SKM-1 (cell line): ENCODE measurements at regions not wholly inside any gene's neighbourhood (a gene's known extent, or its start where the extent isn't known, plus 50 kb on each side); places are given as distances from the start of the nearest gene placed in this dataset.

Source experiments
- DNase-seq: peaks from one replicate; lab custom pipeline; 2025; ENCODE audit not compliant: unreplicated experiment; lab: John Stamatoyannopoulos, UW

DNA sequence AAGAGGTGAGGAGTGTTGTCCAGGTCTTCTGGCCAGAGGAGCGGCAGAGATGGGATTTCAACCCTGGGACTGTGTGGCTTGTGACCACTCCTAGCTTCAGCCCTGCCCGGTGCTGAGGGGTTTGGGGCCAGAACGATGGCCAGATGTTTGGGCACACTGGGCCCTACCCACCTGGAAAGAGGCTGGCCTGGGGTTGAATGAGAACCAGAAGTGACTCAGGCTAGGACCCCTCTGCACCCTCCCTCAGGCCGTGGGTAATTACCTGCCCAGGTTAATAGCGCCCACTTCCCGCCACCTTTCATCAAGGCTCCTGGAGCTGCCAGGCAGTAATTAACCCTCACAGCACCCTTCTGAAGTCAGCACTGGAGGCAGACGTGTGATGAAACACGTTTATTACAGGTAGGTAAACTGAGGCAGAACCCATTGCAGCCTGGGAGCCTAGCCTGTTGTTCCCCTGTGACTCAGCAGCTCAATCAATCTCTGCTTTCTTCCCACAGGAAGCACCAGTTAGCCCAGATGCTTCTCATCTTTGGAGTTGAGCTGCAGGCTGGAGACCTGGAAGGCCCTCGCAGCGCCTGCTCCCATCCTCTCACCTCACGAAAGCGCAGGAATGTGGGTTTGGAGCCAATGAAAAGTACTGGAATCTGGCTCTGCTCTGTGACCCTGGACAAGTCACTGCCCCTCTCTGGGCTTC is 120.8 kb downstream of the CEBPB start:
- no peak for DNase-seq

DNA sequence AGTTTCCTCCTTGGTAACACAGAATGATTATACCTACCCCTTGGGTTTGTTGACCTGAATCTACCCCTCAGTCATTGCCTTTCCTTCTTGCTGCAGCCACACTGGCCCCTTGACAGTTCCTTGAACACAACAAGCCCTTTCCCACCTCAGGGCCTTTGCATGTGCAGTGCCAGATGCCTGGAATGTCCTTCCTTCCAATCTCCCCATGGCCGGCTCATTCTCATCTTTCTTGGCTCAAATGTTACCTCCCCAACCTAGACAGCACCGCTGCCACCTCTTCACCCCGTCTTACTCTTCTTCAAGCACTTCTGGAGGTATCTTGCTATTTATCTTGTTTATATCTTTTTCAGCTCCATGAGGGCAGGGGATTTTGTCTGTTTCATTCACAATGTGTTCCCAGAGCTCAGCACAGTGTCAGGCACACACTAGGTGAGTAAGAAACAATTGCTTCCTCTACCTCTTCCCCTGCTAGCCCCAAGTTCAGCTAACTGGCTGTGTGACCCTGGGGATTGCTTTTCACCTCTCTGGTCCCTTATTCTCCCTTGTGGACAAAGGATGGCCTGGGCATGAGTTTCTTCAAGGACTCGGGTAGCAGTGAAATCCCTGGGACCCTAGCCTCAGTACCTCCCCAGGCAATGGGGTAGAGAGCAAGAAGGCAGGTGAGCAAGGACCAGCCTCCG is 121.5 kb downstream of the CEBPB start:
- DNase-seq = no peak

DNA sequence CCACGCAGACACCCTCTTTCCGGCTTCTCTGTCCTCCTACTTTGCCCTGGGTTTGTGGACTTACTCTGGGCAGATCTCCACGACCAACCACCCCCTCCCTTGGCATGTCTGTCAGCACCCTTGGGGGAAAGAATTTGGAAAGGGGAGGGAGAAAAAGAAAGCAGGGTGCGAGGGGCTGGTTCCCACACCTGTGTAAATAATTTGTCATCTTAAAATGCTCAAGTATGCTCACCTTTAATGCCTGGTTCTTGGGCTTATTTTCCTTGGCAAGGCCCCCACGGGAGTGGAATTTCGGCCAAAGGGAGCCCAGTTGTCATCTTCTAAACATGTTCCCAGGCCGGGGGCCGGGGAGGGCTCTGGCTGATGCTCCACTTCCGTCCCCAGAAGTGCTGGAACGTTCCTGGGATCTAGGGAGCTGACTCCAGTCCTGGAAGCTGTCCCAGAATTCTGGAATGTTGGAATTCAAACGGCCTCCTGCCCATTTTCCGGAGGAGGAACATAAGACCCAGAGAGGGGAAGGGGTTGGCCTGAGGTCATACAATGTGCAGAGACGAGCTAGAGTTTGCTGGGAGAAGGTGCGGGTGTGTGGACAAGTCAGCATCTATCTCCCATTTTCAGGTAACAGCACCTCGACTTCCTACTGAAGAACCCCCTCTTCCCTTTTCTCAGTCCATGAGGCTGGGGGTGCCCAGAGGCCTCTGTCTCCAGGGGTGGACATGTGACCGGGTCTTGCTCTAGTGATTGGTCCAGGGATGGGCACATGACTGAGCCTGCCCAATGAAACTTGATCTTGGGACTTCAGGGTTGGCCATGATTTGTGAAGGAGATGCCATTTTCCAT is 122.3 kb downstream of the CEBPB start:
- DNase-seq = no peak

DNA sequence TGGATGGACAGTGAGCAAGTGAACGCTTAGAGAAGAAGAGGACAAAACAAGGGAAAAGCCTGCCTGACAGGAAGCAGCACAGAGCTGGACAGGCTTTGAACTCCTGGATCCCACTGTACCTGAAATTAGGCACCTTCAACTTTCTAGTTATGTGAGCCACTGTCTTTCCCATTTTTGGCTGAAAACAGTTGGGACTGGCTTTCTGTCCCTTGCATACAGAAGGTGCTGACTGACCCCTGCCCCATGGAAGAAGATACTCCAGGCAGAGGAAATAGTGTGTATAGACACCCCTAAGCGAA is 122.8 kb downstream of the CEBPB start:
- no peak for DNase-seq

DNA sequence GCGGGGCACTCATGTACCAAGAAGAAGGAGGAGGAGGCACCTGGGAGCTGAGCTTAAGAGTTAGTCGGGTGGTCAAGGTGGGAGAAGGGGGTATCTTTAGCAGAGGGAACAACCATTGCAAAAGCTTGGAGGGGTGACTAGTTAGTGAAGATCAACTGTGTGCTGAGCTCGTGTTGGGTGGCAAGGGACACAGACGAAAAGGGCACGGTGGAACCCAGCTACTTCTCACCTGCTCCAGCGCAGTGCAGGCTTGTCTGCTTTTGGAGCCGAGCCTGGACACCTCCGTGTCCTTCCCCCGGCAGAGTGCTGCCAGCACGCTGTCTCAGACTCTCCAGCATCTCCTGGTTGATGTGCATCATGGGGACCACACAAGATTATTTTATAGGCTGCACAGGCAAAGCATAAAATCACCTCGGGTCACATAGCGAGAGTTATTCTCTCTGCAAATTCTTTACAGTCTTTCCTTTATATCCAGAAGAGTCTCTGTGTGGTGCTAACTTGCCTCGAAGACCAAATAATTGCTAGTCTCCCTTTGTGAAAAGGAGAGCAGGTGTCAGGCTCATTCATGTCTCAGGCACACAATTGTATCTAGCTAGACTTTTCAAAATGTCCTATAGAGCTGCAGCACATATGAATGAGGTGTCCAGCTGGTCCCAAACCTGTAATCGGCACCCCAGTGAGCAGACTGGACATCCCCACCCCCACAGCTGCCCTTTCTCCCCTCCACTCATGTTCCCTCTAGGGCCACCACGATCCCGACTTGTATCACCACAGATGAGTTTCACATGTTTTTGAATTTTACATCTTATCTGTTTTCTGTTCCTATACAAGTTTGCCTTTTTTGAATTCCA is 123.4 kb downstream of the CEBPB start:
- DNase-seq = no peak

DNA sequence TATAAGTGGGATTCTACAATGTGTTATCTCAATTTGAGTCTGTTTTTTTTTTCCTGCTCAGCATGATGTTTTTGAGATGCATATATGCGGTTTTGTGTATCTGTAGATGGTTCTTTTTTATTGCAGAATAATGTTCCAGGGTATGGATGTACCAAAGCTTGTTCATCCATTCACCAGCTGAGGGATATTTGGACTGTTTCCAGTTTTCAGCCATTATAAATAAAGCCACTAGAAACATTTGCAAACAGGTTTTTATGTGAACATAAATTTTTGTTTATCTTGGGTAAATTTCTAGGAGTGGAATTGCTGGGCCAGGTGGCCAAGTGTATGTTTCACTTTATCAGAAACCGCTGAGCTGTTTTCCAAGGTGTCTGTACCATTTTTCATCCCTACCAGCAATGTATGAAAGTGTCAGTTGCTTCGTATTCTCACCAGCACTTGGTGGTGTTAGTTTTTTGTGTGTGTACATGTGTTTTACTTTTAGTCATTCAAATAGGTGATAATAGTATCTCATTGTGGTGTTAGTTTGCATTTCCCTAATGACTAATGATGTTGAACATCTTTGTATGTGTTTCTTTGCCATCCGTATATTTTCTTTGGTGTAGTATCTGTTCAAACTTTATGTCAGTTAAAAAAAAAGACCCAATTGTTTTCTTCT is 124.2 kb downstream of the CEBPB start:
- DNase-seq = no peak

DNA sequence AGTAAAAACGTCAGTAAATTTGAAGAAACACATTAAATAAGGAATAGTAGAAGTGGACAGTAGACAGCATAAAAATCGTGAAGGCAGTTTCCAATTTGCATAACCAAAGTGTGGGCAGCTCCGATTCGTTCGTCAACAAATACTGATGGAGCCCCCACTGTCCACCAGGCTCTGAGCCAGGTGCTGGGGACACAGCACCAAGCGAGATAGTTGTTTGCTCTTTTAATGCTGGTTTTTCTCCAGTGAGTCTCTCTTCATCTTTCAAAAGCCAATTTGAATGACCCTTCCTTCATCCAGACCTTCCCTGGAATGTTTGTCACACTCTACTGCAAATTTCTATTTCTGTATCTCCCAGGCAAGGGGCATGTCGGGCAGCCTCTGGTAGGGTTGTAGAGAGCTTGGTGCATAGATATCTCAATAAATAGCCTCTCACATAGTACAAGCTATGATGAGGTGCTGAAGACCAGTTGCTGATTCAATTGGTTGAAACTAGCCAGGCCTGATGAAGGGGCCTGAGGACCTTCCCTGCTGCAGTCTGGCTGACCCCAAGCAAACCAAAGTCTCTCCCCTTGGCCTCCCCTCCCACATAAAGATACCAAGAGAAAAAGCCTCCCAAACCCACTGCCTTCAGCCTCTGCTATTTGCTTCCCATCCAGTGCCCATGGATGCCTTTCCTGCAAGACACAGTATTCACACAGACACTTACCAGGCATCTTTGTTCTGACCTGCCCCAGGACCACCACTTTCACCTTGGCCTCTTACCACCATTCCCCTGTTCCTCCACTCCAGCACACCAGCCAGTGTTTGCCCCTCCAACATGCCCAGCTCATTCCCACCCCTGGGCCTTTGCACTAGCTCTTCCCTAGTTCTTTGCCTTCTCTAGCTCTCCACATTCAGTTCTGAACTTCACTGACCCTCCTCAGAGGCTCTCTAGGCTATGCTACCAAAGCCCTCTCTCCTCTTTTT is 125.2 kb downstream of the CEBPB start:
- DNase-seq = no peak

DNA sequence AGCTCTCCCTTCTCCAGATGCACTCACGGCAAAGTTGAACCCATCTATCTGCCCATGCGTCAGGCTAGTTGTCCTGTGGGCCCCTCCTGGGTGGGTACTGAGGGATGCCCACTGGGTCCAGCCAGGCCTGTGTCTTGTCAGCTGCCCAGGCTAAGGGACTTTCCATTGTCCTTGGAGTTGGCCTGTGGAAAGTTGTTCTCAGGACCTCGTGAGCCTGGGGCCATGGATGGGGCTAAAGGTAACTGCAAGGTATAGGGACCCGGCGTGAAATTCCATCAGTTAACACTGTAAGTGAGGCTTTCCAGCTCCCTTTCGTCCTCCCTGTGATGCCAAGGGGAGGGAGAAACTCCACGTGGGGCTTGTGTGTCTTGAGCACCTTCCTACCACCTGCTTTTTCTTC is 126.5 kb downstream of the CEBPB start:
- no peak for DNase-seq

DNA sequence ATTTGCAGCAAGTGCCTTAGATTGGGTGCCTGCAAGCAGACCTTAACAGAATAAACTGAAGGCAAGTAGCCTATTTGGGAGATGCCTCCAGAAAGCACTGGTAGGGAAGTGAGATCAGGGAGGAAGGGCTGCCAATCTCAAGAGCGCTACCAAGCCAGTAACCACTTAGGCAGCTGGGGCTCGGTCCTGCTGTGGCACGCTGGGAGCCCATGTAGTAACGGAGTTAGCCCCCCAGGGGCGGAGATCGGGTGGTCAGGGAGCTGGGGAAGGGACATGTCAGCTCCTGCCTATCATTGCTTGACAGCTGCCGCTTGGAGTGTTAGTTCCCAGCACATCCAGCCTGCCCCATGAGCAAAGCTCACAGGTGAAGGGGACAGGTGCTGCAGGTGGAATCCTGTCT is 127.0 kb downstream of the CEBPB start:
- DNase-seq = no peak

DNA sequence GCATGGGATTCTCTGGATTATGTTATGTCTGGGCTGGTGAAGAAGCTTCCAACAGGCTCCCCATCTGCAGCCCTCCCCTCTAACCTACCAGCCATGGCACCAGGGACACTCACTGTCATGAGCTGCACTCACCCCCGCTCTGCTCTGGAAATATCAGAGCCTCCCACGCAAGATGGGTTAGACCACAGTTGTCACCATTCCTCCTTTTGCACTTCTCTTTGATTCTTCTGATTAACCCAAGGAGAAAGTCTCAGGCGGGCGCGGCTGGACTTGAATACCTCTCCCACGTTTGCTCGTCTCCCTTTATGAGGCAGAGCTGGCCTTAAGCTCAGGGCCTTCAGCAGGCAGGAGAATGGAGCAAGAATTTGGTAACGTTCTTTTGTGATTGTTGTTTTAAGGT is 128.1 kb downstream of the CEBPB start:
- DNase-seq = no peak

DNA sequence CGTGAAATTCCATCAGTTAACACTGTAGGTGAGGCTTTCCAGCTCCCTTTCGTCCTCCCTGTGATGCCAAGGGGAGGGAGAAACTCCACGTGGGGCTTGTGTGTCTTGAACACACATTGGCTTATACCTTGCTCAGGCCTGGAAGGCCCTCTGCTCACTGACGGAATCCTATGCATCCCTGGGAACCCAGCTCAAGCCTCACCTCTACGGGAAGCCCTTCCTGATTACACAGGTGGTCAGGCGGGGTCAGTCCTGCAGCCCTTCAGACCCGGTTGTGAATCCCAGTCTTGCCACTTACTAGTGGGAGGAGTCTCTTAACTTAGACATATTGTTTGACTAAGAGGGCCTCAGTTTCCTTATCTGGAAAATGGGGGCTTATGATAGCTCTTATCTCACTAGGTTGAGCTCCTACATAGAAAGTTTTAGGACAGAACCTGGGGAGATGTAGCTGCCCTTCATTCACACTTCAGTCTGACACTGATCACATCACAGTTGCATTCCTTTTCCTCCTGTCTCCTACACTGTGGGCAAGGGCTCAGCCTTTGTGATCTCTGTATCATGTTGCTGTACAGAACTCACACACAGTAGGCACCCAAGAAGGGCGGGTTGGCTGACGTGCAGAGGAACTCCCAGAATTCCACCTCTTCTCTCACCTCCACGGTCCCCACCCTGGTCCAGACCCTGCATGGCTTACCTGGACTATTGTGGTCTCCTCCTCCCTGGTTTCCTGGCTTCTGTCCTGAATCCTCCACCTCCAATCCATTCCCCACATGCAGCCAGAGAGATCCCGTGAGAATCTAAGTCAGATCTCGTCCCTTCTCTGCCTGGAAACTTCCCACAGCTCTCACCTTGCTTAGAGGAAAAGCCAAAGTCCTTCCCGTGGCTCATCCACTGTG is 129.6 kb downstream of the CEBPB start:
- no peak for DNase-seq

DNA sequence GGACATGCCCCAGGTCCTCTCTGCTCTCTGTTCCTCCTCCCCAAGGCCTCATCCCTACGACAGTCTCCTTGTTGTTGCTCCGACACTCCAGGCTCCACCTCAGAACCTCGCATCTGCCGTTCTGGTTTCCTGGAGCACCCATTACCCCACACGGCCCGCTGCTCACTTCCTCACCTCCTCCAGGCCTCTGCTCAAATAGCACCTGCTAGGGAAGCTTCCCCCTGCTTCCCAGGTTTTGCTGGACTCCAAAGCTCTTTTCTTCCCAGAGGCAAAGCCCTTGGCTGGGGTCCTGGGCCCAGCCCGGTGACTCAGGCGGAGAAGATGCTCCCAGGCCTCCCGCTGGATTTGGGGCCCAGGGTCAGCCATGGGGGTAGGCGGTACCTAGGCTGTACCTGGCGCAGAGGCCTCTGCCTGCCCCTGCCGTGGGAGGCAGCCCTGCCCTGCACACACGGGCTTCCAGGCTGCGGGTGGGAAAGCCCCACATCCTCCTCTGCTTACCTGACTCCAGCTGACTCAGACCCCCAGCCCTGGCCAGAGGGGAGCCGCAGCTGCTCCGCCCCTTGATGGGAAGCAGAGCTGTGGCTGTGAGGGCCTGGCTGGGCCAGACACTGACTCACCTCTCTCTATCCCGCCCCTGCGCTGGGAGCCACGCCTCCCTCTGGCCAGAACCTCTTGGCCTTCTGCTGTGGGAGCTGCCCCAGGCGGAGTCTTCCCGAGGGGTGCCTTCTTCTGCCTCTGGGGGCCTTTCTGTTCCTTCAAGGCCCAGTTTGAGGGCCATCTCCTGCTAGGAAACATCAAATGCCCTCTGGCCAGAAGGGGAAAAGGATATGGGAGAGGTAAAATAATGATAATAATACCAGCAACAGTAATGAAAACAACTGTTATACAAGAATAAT is 130.5 kb downstream of the CEBPB start:
- DNase-seq = no peak

DNA sequence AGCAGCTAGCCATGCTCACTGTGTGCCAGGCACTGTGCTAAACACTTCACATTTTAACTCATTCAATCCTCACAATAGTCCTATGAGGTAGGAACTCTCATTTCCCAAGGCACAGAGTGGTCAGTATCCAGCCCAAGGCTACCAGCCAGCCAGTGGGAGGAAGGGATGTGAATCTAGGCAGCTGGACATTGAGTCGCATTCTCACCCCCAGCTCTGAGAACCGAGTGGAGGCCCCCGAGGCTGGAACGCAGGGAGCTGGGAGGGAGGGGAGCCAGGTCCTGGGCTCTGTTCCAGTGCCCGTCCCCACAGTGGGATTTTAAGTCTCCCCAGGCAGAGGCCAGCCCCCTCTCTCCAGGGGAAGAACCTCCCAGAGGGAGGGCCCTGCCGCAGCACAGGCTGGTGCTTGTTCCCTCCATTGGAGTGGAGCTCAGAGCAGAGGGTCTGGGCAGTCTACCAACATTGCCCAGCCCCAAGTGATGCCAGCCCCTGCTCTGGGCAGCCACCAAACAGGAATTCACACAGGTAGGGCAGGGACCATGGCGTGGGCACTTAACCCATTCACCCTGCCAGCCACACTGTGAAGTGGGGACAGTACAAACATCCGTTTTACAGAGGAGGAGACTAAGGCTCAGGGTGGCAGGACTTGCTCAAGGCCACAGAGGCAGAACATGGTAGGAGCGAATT is 131.3 kb downstream of the CEBPB start:
- DNase-seq = no peak

DNA sequence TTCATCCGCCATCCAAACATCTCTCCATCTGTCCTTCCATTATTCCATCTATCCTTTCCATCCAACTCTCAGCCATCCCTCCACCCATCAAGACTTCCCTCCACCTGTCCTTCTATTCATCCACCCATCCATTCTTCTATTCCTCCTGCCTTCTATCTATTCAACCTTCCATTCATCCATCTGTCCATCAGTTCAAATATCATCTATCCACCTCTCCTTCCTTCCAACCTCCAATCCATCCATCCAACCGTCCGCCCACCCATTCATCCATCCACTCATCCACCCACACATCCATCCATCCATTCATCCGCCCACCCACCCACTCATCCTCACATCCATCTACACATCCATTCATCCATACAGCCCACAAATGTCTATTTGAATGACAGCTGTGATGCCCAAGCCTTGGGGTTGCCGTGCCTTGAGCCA is 132.1 kb downstream of the CEBPB start:
- no peak for DNase-seq

DNA sequence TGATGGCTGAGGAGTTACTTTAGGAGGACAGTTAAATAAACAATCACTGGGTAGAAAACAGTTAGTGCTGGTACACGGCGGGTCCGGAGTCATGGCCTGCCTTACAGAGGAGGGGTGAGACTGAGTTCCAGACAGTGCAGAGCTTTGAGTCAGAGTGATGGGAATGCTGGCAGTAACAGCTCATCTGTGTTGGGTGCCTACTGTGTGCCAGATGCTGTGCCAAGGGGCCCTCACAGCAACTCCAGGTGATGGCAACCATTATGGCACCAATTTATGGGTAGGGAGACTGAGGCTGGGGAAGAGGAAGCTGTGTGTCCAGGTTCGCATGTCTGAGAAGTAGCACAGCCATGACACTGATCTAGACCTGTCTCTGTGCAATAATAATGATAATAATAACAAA is 132.6 kb downstream of the CEBPB start:
- DNase-seq = no peak

DNA sequence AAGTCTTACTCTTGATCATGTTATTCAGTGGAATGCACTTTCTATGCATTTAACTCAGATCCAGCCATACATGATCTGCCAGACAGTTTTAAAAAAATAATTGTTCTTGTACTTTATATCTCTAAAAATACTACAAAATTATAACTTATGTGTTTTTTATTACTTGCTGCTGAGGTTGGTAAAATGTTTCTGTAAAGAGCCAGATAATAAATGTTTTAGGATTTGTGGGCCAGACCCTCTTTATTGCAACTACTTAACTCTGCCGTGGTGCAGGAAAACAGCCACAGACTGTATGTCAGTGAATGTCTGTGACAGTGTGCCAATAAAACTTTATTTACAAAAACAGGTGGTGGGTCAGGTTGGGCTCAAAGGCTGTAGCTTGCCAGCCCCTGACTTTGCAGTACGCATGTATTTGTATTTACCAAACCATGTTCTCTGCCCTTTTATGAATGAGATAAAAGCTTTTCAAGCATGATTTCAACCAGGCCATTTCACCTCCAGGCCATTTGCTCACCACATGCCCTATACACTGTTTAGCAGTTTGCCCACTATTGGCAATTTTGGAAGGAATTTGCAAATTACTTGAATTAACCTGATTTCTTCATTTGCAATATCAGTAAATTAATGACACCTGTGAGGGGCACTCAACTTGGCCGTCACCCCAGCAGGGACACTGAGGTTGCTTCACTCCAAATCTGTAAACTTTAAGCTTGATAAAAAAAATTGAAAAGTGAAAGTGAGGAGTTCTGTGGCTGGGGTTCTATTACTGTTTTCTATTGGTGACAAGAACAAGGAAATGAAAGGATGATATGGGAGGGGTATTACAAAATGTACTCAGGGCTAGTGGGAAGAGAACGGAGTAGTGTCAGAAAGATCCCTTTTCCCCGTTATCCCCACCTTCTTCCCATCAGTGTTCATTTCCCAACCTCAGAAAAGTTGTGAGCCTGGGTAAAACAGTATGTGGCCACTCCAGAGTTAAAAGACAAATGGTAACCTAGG is 133.4 kb downstream of the CEBPB start:
- DNase-seq = no peak
